ENCODE measurements at regions not wholly inside any gene's neighbourhood (a gene's known extent, or its start where the extent isn't known, plus 50 kb on each side); places are given as distances from the start of the nearest gene placed in this dataset.
"Not testable (repeated sequence)": the region's sequence is repeated elsewhere in the genome, so short reads cannot be mapped to it uniquely, and the experiment has no call there.

DNA sequence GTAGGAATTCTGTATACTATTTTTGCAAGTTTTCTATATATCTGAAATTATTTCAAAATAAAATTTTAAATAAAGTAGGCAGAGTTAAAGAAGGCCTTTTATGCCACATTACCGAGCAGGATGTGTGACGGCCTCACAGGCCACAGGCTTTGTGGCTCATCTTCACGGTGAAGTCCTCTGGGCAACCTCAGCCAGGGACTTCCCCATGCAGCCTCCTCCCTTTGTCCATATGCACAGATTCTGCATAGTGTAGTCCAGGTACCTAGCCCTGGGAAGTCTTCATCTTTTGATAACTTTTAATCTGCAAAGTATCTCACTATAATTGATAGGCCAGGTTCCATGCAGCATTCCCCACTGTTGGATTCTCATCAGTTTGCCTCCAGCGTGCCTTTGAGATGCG, 62.8 kb downstream of the ARHGAP11B start:
- H3K27me3 ChIP-seq (ENCODE audit: insufficient read depth); POLR2A ChIA-PET; H4K20me1 ChIP-seq (ENCODE audit: insufficient read depth); H3K9me3 ChIP-seq; H2AFZ ChIP-seq (ENCODE audit: low read depth); CTCF ChIA-PET; H3K9ac ChIP-seq; H3K4me1 ChIP-seq (ENCODE audit: control insufficient read depth in 1 of 2, insufficient read depth in 2 of 2, low read depth in 1 of 2, low read length in 1 of 2); H3K9me2 ChIP-seq; DNase-seq; H3K4me2 ChIP-seq; H3F3A ChIP-seq (replicated peaks; ENCODE audit: insufficient read depth); H3K27ac ChIP-seq (ENCODE audit: low read depth in 2 of 2, low read length in 1 of 2); H3K4me3 ChIP-seq (ENCODE audit: low read depth in 2 of 2, low read length in 1 of 2); H3K79me2 ChIP-seq (ENCODE audit: insufficient read depth); H3K36me3 ChIP-seq (replicated peaks in 1 of 2; ENCODE audit: control insufficient read depth in 1 of 2, insufficient read depth in 2 of 2, low read length in 1 of 2): not testable (repeated sequence)
- WGBS (ENCODE audit: low lambda C conversion rate) = 83% methylated on average over 5 of the region's 5 CpGs

DNA sequence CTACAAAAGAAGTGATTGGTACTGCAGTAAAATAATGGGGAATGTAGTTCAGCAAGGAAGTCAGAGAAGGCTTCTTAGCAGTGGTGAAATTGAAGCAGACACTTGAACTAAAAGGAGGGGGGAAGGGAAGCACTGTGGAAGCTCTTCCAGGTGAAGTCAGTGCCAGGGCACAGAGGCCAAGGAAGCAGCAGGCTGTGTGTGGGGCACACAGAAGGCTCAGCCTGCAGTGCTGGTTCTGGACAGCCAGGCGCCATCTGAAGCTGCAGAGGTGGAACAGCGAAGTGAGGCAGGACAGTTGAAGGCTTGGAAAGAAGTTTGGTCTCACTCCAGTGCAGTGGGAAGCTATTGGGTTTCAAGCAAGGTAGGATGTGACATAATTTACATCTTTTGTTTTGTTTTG, 64.2 kb downstream of the ARHGAP11B start:
- H3K27ac ChIP-seq (ENCODE audit: low read depth in 2 of 2, low read length in 1 of 2); H3K27me3 ChIP-seq (ENCODE audit: insufficient read depth); H3K9me2 ChIP-seq; DNase-seq; H4K20me1 ChIP-seq (ENCODE audit: insufficient read depth); H2AFZ ChIP-seq (ENCODE audit: low read depth); POLR2A ChIA-PET; H3K9ac ChIP-seq; H3K4me2 ChIP-seq; H3F3A ChIP-seq (replicated peaks; ENCODE audit: insufficient read depth); H3K4me1 ChIP-seq (ENCODE audit: control insufficient read depth in 1 of 2, insufficient read depth in 2 of 2, low read depth in 1 of 2, low read length in 1 of 2); CTCF ChIA-PET; H3K9me3 ChIP-seq; H3K4me3 ChIP-seq (ENCODE audit: low read depth in 2 of 2, low read length in 1 of 2); H3K36me3 ChIP-seq (replicated peaks in 1 of 2; ENCODE audit: control insufficient read depth in 1 of 2, insufficient read depth in 2 of 2, low read length in 1 of 2); H3K79me2 ChIP-seq (ENCODE audit: insufficient read depth): not testable (repeated sequence)
- 70% methylated on average over 2 of the region's 2 CpGs for WGBS (ENCODE audit: low lambda C conversion rate)

DNA sequence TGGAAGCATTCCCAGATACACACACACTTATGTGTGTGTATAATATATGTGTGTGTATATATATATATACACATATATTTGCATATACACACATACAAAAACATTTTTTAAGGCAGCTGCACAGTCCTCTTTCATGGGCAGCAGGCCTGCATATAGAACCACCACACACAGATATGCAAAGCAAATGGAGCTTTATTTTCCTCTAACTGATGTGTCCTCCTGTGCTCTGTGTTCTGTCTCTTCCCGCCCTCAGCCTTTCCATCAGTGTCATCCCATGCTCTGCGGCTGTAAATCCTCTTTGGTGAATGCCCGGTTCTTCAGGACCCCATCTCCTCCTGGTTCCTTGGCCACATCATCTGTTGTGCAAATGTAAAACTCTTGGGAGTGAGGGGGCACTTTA, 69.9 kb downstream of the ARHGAP11B start:
- POLR2A ChIA-PET; H4K20me1 ChIP-seq (ENCODE audit: insufficient read depth); DNase-seq; H3K36me3 ChIP-seq (replicated peaks in 1 of 2; ENCODE audit: control insufficient read depth in 1 of 2, insufficient read depth in 2 of 2, low read length in 1 of 2); H3K9ac ChIP-seq; H2AFZ ChIP-seq (ENCODE audit: low read depth); H3K27ac ChIP-seq (ENCODE audit: low read depth in 2 of 2, low read length in 1 of 2); H3K4me1 ChIP-seq (ENCODE audit: control insufficient read depth in 1 of 2, insufficient read depth in 2 of 2, low read depth in 1 of 2, low read length in 1 of 2); H3F3A ChIP-seq (replicated peaks; ENCODE audit: insufficient read depth); H3K9me2 ChIP-seq; H3K4me3 ChIP-seq (ENCODE audit: low read depth in 2 of 2, low read length in 1 of 2); H3K79me2 ChIP-seq (ENCODE audit: insufficient read depth); CTCF ChIA-PET; H3K27me3 ChIP-seq (ENCODE audit: insufficient read depth); H3K4me2 ChIP-seq; H3K9me3 ChIP-seq: not testable (repeated sequence)
- WGBS (ENCODE audit: low lambda C conversion rate) = 85% methylated on average over 3 of the region's 3 CpGs

DNA sequence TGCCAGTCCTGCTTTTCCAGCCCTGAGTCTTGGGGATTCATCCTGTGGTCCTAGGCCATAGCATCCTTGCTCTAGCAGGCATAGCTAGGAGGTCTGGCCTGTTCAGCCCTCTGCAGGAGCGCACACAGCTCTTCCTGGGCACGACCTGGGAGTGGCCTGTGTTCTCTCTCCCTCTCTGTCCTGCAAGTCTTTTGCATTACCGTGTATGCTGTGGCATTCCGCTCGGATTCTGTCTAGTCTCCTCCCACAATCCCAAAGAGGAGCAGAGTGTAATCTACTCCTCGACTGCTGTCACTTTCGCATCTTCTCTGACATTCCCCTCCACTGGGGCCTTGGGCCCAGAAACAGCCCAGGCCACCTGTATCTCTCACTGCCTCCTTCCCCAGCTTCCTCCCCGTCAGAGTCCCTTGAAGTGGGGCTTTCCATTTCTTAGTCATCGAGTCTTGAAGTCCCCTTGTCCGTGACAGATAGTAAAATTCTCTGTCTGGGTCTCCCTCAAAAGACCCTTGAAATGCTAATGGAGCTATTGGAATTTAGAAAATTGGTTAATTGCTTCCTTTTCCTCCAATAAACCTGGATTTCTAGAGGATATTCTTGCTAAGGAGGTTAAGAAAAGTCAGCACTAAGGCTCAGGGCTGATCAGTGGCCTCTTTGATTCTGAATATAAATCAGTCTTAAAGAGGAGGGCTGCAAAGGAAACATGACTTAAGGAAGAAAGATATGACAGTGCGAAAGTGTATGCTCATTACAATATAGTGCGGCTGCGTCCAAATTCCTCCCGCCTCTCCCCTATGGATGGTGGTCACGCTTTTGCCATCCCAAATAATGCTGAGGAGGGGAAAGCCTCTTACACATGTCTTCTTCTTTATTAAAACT, 70.7 kb downstream of the ARHGAP11B start:
- H3K36me3 ChIP-seq (replicated peaks in 1 of 2; ENCODE audit: control insufficient read depth in 1 of 2, insufficient read depth in 2 of 2, low read length in 1 of 2); H4K20me1 ChIP-seq (ENCODE audit: insufficient read depth); CTCF ChIA-PET; H3K4me2 ChIP-seq; H3K79me2 ChIP-seq (ENCODE audit: insufficient read depth); H3F3A ChIP-seq (replicated peaks; ENCODE audit: insufficient read depth); H3K27ac ChIP-seq (ENCODE audit: low read depth in 2 of 2, low read length in 1 of 2); H2AFZ ChIP-seq (ENCODE audit: low read depth); H3K9ac ChIP-seq; H3K27me3 ChIP-seq (ENCODE audit: insufficient read depth); POLR2A ChIA-PET; DNase-seq; H3K4me3 ChIP-seq (ENCODE audit: low read depth in 2 of 2, low read length in 1 of 2); H3K9me2 ChIP-seq; H3K4me1 ChIP-seq (ENCODE audit: control insufficient read depth in 1 of 2, insufficient read depth in 2 of 2, low read depth in 1 of 2, low read length in 1 of 2); H3K9me3 ChIP-seq: not testable (repeated sequence)
- WGBS (ENCODE audit: low lambda C conversion rate) = 91% methylated on average over 8 of the region's 15 CpGs

DNA sequence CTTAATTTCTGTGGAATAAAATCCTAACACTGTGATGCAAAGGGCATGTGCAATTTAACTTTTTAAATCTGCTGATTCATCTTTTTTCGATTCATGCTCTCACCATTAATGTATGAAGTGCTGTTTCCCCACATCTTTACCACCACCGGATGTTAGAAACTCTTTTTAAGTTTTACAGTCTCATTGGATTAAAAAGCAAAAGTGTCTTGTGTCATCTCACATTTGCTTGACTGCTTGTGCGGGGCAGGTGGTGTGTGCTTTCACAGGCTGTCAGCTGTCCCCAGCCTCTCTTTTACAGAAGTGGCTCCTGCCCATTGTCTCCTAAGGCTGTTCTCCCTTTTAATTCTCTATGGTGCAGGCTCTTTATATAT, 71.4 kb downstream of the ARHGAP11B start:
- H3K9ac ChIP-seq; H3K4me3 ChIP-seq (ENCODE audit: low read depth in 2 of 2, low read length in 1 of 2); H4K20me1 ChIP-seq (ENCODE audit: insufficient read depth); H3K9me2 ChIP-seq; CTCF ChIA-PET; H3K9me3 ChIP-seq; H3K4me1 ChIP-seq (ENCODE audit: control insufficient read depth in 1 of 2, insufficient read depth in 2 of 2, low read depth in 1 of 2, low read length in 1 of 2); H3K27ac ChIP-seq (ENCODE audit: low read depth in 2 of 2, low read length in 1 of 2); H3K4me2 ChIP-seq; H2AFZ ChIP-seq (ENCODE audit: low read depth); H3K27me3 ChIP-seq (ENCODE audit: insufficient read depth); DNase-seq; H3F3A ChIP-seq (replicated peaks; ENCODE audit: insufficient read depth); H3K36me3 ChIP-seq (replicated peaks in 1 of 2; ENCODE audit: control insufficient read depth in 1 of 2, insufficient read depth in 2 of 2, low read length in 1 of 2); H3K79me2 ChIP-seq (ENCODE audit: insufficient read depth); POLR2A ChIA-PET: not testable (repeated sequence)
- 94% methylated on average over 2 of the region's 3 CpGs for WGBS (ENCODE audit: low lambda C conversion rate)

DNA sequence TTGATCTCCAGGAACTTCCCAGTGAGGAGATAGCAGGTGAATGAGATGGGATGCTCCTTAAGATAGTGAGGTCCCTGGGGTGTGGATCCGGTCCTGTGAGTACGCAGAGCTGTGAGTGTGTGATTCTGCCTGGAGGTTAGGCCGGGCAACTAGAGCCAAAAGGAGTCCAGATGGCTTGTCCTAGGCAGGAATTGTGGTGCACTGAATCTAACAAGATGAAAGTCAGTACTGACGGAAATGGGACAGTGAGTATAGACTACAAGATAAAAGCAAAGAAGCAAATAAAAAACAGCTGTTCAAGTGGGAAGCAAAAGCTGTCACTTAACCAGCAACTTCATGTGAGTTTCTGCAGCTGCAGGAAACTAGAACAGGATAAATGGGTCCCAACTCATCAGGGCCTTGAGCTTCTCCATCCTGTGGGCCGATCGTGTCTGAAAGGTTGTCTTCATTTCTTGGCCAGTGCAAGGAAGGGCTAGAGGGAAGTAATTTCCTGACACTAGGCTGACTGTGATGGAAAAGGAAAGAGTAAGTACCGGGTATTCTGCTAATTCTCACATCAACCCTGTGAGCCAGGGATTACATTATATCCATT, 74.2 kb downstream of the ARHGAP11B start:
- DNase-seq; POLR2A ChIA-PET; H2AFZ ChIP-seq (ENCODE audit: low read depth); H4K20me1 ChIP-seq (ENCODE audit: insufficient read depth); H3K79me2 ChIP-seq (ENCODE audit: insufficient read depth); H3K9ac ChIP-seq; H3K9me3 ChIP-seq; H3K9me2 ChIP-seq; H3K4me2 ChIP-seq; H3K36me3 ChIP-seq (replicated peaks in 1 of 2; ENCODE audit: control insufficient read depth in 1 of 2, insufficient read depth in 2 of 2, low read length in 1 of 2); CTCF ChIA-PET; H3K27me3 ChIP-seq (ENCODE audit: insufficient read depth); H3K4me3 ChIP-seq (ENCODE audit: low read depth in 2 of 2, low read length in 1 of 2); H3K27ac ChIP-seq (ENCODE audit: low read depth in 2 of 2, low read length in 1 of 2); H3K4me1 ChIP-seq (ENCODE audit: control insufficient read depth in 1 of 2, insufficient read depth in 2 of 2, low read depth in 1 of 2, low read length in 1 of 2); H3F3A ChIP-seq (replicated peaks; ENCODE audit: insufficient read depth): not testable (repeated sequence)
- 64% methylated on average over 4 of the region's 7 CpGs for WGBS (ENCODE audit: low lambda C conversion rate)
